ENCODE measurements at regions not wholly inside any gene's neighbourhood (a gene's known extent, or its start where the extent isn't known, plus 50 kb on each side); places are given as distances from the start of the nearest gene placed in this dataset.
A peak's percentile ranks its signal among the peaks of the same experiment; 100 is the strongest.

GRCh38 chr1:101139821-101140718 is 96.7 kb upstream of the S1PR1 start:
- no peak overlapping the region for H3K27ac ChIP-seq (ENCODE audit: extremely low read length, insufficient read depth, low read length)
- peaks cover 50% of the 10 kb centered on the region for H3K4me1 ChIP-seq (ENCODE audit: insufficient read depth, low read length)
- H3K36me3 ChIP-seq (replicated peaks in 1 of 2; ENCODE audit: control insufficient read depth in 1 of 2, insufficient read depth in 2 of 2, low read length in 2 of 2), result no peaks in the 10 kb centered on the region
- intact Hi-C loops (cut with micrococcal nuclease; ENCODE audit: unreplicated experiment) (loop anchor here (5.0 to 10.0 kb wide), 3 partner anchors 95 to 193 kb away; partner anchors contain the start of gene S1PR1), in situ Hi-C loops (cut with HindIII; ENCODE audit: extremely low pct_ligation_motif_present, low pct_unique_long_range_greater_than_20kb) (no loop called here)
- H3K79me2 ChIP-seq (ENCODE audit: insufficient read depth, low read length), result no peaks in the 10 kb centered on the region
- POLR2A ChIA-PET, result no interaction called here
- no peak overlapping the region for H2AFZ ChIP-seq (ENCODE audit: low read length)
- BruUV-seq (replicated peaks), result no TSS peak
- DNase-seq (ENCODE audit: low spot score), result peak; percentile 3
- H3K9me3 ChIP-seq (ENCODE audit: low read length), result no peaks in the 10 kb centered on the region
- no peak for ATAC-seq
- H3K4me2 ChIP-seq (ENCODE audit: low read depth, low read length), result no peak overlapping the region
- no peak overlapping the region for H3K9ac ChIP-seq (ENCODE audit: insufficient read depth, low read depth, low read length)
- CTCF ChIA-PET (ENCODE audit: low intra/inter-chr PET ratio, low total read pairs), result no interaction called here
- no peaks in the 10 kb centered on the region for H3K27me3 ChIP-seq (ENCODE audit: control insufficient read depth in 1 of 2, insufficient read depth in 2 of 2, low read length in 2 of 2)
- 47% methylated on average over 2 of the region's 2 CpGs for WGBS (ENCODE audit: low lambda C conversion rate)
- H3K4me3 ChIP-seq (replicated peaks in 1 of 3; ENCODE audit: insufficient read depth in 1 of 3, low read depth in 2 of 3, low read length in 3 of 3), result no peak overlapping the region
- FAIRE-seq, result no peak
- no peaks in the 10 kb centered on the region for H4K20me1 ChIP-seq (ENCODE audit: insufficient read depth, low read length)
- TF ChIP-seq ZNF24 (IDR thresholded peaks at IDR 0.05) (no peak), ELF1 (CRISPR knock-in tag; IDR thresholded peaks at IDR 0.05) (no peak), HNF4A (CRISPR knock-in tag; IDR thresholded peaks at IDR 0.05) (no peak), LBX2 (CRISPR knock-in tag; IDR thresholded peaks at IDR 0.05; ENCODE audit: borderline replicate concordance) (no peak), ZNF530 (CRISPR knock-in tag; IDR thresholded peaks at IDR 0.05; ENCODE audit: low read depth) (no peak), ZNF510 (CRISPR knock-in tag; IDR thresholded peaks at IDR 0.05; ENCODE audit: low read depth) (no peak), HMGA1 (CRISPR knock-in tag; conservative IDR thresholded peaks at IDR 0.05) (no peak), KIAA2018 (CRISPR knock-in tag; IDR thresholded peaks at IDR 0.05; ENCODE audit: borderline replicate concordance) (no peak), SNAPC4 (CRISPR knock-in tag; IDR thresholded peaks at IDR 0.05) (no peak), EED (CRISPR knock-in tag; IDR thresholded peaks at IDR 0.05) (no peak)

Data from HepG2 (cell line).